ENCODE measurements at regions not wholly inside any gene's neighbourhood (a gene's known extent, or its start where the extent isn't known, plus 50 kb on each side); places are given as distances from the start of the nearest gene placed in this dataset.
A peak's percentile ranks its signal among the peaks of the same experiment; 100 is the strongest.
"Not testable (repeated sequence)": the region's sequence is repeated elsewhere in the genome, so short reads cannot be mapped to it uniquely, and the experiment has no call there.

DNA sequence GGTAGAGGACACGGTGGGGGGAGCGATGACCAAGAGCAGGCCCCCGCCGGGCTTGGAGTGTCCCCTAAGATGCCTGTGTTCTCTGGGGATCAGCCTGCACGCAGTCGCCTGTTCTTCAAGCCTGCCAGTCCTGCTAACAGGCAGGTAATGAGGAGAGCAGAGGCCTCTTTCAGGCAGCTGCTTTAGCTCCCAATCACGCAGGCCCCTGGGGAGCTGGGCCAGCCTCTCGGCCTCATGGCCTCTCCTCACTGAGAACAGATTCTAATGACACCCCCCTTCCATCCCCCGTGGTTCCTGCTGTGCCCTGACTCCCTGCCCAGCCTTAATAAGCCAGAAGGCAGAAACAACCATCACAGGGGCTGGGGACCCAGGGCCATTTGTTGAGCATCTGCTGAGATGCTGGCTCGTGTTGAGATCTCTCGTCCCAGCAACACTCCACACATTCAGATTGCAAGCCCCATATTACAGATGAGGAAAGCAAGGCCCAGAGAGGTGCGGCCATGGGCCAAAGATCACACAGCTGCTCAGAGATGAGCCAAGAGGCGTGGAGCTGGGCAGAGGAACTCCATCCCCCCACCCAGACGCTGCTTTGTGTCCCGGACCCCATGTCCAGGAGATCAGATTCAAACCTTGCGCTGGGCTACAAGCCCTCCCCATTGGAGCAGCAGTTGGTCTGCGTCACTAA is 71.6 kb upstream of the CASZ1 start:
- DNase-seq = no peak

DNA sequence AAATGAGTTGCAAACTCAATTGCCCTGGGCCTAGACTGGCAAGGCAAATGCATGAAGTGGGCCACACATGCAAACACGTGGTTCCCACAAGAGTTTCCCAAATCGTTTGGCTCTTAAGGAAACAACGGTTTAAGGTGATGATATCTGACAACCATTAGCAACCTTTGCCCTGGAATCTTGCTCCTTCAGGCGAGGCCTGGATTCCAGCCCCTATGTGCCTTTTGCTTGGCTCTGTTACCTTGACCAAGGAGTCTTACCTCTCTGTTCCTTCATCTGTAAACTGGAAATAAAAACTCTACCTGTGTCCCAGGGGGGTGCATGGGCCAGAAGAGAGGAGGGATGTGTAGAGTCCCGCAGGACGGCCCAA is 72.1 kb upstream of the CASZ1 start:
- no peak for DNase-seq

DNA sequence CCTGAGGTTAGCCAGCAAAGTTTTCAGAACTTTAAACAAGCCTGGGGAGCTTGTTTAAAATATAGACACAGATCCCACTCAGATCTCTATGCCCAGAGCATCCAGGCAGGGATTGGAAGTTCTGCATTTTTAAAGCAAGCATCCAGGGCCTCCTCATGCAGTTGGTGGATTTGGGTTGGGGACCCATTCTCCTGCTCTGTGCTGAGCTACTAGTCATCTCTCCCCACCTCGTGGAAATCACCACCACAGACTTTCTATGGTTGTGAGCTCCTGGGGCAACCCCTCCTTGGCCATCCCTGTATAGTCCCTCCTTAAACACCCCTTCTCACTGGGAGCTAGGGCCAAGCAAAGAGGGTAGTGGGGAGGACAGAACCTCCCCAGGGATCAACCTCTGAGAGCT is 73.5 kb upstream of the CASZ1 start:
- DNase-seq = no peak

DNA sequence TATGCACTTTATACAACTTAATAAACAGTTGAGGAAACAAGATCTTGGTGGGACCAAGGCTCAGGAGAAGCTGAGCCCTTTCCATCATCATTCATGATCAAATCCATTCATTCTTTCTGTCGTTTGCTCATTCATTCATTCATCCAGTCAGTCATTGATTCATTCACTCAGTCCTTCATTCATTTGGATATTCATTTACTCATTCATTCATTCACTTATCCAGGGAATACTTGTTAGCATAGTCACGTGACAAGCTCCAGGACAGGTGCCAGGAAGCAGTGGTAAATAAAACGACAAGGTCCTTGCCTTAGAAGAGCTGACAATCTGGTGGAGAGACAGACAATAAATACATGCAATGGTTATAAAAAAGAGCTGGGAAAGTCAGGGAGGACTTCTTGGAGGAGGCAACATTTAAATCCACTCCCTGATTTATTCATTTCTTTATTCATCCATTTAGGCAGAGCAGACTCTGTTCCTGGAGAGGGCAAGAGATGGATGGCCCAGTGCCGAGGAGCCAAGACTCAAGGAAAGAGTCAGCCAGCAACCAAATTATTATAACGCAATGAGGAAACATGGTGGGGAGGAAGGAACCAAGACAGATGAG is 74.1 kb upstream of the CASZ1 start:
- no peak for DNase-seq

DNA sequence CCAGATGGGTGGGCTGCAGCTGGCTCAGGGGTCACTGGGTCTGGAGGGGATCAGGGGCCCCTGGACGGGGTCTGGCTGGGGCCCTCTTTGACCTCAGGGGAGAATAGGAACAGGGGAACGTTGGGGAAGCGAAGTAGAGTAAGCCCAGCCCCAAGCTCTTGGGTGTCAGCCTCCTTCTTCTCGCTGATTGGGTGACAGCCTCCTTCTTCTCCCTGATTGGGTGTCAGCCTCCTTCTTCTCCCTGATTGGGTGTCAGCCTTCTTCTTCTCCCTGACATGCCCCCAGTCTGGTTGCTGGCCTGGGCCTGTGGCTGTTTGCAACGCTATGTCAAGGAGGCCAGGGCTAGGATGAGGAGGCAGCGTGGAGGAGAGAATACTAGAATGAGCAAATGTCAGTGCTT is 76.7 kb upstream of the CASZ1 start:
- peak in 1 of 2 experiments; percentile 2 for DNase-seq

DNA sequence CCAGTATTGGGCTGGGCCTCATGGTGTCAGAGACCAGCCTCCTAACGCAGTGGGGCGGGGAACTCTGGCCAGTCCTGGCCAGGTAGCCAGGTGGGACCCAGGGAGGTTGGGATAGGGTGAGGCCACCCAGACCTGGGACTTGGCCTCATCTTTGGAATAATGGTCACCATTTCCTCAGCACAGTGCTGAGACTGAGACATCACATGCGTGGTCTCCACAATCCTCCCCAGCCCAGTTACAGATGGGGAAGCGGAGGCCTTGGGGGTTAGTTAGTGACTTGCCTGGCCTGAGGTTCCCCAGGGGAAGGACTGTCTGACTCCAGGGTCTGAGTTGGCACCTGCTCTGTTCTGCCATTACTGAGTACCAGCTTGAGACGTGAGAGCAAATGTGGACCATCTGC is 77.9 kb upstream of the CASZ1 start:
- DNase-seq = no peak

DNA sequence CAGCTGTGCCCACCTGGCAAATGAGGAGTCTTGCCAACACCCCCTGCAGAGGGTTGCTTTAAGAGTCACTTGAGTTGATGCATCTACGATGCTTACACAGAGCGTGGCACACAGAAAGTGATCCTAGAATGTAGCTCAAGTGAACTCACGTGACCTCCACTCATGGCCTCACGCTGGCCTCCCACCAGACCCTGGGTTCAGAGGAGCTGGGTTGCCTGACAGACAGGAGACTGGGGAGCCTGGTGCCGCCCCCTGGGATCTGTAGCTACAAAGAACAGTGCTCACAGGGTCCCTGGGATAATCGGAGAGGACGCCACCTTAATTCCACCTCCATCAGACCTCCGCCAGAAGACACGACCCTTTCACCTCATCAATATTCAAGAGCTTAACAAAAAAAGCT is 81.4 kb upstream of the CASZ1 start:
- no peak for DNase-seq

DNA sequence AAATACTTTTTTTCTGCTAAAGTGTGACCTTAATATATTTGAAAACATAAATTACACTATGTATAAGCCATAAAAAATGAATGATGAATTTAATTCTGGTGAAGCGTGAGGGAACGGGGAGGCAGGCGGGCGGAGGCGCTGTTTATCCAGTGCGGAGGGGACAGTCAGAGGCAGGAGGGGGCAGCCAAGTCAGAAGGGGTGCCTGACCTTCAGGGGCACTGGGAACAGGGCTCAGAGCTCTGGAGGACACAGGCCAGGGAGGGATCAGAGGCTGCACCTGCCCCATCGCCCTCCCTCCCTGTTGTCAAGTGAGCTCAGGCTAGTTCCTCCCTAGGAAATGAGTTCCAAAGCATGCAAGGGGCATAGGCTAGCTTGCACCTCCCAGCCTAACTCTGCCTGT is 82.0 kb upstream of the CASZ1 start:
- no peak for DNase-seq

DNA sequence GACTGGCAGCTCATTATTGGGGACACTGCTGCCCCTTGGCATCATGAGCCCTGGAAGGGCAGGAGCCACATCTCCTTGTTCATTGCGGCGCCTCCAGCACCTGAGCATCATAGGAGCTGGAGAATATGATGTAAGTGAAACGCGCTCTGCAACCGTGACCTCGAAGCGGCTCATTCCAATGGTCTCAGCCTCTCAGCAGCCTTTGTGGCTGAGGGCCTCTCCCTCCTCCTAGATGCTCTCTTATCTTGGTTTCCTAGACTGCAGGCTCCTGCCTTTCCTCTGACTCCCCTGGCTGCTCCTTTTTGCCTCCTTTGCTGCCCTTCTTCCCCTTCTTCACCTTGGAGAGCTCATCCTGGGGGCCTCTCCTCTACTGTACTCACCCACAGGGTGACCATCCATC is 83.6 kb upstream of the CASZ1 start:
- DNase-seq = no peak

DNA sequence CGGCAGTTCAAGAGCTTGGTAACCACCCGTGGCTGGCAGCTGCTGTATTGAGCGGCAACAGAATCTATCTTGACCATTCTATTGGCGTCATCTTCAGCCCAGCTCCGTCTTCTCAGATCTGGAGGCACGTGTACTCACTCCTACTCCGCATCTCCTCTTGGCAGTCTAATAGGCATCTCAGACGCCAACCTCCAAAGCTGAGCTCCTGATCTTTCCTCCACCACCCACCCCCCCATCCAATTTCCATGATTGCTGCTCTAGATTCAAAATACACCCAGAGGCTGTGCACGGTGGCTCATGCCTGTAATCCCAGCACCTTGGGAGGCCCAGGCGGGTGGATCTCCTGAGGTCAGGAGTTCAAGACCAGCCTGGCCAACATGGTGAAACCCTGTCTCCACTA is 84.6 kb upstream of the CASZ1 start:
- DNase-seq = no peak

DNA sequence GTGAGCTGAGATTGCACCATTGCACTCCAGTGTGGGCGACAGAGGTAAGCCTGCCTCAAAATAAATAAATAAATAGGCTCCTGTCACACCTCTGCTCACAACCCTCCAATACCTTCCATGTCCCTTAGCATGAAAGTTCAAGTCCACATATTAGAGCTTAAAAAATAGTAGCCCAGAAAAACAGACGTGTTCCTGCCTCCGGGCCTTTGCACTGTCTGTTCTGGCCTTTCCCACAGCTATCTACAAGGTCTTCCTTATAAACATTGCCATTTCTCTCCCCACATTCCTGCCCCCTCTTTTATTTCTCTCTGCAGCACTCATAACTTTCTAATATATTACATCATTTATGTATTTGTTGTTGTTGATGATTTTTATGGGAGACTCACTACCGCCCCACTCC is 85.6 kb upstream of the CASZ1 start:
- no peak for DNase-seq

DNA sequence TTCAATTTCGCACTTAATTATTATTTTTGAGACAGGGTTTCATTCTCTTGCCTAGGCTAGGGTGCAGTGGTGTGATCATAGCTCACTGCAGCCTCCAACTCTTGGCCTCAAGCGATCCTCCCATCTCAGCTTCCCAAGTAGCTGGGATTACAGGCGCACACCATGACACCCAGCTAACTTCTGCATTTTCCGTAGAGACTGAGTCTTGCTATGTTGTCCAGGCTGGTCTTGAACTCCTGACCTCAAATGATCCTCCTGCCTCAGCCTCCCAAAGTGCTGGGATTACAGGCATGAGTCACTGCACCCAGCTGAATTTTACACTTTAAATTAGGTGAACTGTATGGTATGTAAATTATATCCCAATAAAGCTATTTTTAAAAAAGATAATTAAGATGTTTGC is 90.6 kb upstream of the CASZ1 start:
- not testable (repeated sequence) for DNase-seq

DNA sequence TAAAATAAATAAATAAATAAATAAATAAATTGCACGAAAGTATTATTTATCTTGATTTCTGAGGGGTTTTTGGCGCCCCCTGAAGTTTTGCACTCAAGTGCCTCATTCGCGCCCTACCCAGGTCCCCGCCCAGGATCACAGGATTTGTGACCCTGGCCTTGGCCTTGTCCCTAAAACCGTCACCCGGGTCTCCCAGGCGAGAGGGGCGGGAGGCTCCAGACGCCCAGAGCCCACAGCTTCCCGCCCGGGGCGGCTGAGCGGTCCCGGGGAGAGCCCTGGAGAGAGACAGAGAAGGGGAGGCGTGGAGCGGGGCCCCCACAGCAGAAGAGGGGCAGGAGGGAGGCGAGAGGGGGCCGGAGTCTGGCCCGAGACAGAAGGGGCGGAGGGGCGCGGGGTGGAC is 91.8 kb upstream of the CASZ1 start:
- DNase-seq = no peak

DNA sequence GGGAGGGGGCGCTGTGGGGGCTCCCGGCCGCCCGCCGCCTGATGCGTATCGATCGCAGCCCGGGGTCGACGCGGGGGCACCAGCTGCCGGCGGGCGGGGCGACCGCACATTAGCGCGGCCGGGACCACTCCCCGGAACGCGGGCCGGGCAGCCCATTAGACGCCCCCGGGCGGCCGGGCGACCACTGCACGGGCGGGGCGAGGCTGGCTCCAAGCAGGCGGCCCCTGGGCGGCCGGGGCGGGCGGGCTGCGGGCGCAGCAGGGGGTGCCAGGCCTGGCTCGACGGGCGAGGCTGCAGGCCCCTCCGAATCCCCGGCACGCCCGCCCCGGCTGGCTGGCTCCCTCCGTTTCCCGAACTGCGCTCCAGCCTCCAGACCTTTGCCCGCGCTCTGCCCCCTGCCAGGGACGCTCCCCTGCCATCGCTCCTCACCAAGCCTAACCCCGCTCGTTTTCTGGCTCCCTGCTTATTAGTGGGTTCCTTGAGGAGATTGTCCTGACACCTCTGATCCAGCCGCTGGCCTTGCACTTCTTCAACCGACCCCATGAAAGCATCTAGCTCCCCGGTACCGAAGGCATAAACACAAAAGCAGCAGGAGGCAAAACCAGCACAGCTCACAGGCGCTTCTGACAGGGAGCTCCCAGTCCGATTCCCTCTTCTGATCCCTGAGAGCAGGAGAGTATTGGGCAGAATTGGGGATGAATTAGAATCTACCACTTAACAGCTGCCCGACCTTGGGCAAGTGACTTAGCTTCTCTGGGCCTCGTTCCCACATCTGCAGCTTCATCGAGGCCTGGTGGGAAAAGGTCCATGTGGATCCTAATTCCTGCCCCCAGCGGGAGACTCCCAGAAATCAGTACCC is 92.6 kb upstream of the CASZ1 start:
- DNase-seq = no peak

DNA sequence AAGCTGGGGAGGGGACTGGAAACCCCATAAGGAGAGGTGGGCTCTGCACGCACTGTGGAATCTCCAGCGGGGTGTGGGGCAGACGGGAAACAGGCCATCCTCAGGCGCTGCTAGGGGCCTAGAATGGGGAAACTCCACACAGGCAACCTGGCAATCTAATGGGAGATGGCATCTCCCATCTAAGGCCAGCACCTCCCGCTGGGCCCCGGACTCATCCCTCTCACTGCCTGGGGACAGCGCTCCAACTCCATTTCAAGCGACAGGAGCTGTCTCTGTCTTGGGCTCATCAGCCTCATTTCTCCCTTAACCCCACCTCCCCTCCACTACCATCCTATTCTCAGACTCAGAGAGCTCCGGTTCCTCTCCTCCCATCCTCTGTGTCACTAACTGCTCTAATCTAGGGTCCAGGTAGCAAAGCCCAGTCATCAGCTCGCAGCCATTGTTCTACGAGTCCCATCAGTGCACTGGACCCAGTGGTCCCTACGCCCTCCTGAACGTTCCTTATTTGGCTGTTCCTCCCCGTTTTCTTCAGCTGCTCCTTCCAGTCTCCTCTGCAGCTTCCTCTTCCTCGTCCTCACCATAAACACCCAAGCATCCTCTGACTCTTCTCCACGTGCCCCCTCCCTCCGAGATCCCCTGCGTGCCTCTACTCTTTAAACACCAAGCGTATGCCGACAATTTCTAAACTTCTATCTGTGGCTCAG is 93.4 kb upstream of the CASZ1 start:
- no peak for DNase-seq

DNA sequence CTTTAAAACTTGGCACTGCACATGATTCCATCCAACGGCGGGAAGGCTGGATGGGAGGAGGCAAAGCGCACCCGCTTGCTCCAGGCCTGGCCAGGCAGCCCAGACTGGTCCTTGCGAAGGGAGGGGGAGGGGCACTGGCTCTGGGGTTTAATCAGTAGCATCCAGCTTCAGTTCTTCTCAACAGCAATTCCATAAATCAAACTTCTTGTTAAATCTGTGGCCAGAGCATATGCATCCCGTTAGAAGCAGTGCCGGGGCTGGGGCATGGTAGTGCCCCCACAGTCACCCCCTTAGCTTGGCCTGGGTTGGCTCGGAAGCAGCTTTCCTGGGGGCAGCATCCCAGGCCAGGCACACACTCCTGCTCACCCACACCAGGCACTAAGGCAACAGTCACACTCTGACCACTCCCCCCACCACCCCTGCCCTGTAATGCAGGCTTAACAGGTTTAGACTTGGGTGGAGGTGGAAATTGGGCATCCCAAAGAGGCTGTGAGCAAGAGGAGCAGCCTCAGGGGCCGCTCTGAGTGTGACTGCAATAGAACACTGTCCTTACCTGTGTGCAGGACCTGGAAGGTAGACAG is 94.1 kb upstream of the CASZ1 start:
- DNase-seq = no peak

DNA sequence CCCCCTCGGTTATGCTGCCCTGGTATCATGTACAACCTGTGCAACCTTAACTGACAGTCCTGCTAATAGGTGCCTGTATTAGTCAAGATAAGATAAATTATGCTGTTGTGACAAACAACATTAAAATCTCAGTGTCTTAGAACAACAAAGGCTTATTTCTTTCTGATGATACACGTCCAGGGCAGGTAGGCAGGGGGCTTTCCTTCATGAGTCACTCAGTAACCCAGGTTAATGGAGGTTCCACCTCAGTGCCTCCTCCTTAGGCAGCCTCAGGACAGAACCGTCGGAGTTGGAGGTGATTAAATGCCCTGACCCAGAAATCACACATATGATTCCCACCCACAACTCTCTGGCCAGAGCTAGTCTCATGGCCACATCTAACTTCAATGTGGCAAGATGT is 94.6 kb upstream of the CASZ1 start:
- no peak for DNase-seq

DNA sequence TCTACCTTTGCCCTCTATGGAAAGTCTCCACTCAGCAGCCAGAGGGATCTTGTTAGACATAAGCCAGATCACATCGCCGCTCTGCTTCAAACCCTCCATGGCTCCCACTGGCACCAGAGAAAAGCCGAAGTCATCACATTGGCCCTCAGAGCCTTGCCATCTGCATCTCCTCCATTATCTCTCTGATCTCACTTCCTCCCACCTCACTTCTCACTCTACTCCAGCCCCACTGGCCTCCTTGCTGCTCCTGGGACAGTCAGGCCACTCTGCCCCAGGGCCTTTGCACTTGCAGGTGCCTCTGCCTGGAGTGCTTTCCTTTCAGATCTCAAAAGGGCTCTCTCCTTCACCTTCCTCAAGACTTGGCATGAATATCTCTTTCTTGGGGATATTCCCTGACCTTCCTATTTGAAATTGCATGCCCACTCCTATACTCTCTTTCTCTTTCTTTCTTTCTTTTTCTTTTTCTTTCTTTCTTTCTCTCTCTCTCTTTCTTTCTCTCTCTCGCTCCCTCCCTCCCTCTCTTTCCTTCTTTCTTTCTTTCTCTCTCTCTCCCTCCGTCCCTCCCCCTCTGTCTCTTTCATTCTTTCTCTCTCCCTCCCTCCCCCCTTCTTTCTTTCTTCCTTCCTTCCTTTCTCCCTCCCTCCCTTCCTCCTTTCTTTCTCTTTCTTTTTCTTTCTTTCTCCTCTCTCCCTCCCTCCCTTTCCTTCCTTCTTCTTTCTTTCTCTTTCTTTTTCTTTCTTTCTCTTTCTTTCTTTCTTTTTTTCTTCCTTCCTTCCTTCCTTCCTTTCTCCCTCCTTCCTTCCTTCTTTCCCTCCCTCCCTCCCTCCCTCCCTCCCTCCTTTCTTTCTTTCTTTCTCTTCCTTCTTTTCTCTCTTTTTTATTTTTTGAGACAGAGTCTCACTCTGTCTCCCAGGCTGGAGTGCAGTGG is 96.0 kb upstream of the CASZ1 start:
- no peak for DNase-seq

DNA sequence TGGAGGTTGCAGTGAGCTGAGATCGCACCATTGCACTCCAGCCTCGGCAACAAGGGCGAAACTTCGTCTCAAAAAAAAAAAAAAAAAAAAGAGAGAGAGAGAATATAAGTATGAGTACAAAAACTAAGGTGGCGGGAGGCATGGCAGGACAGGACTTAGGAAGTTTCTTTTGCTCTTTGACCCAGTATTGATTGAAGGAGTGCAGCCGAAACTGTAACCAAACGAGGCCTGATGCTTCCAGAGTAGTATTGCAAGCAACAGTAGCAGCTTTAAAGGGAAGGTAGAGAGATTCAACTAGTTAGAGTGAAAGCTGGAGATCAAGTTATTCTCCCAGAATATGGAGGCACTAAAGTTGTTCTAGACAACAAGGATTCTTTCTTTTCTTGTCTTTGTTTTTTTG is 99.2 kb upstream of the CASZ1 start:
- no peak for DNase-seq

DNA sequence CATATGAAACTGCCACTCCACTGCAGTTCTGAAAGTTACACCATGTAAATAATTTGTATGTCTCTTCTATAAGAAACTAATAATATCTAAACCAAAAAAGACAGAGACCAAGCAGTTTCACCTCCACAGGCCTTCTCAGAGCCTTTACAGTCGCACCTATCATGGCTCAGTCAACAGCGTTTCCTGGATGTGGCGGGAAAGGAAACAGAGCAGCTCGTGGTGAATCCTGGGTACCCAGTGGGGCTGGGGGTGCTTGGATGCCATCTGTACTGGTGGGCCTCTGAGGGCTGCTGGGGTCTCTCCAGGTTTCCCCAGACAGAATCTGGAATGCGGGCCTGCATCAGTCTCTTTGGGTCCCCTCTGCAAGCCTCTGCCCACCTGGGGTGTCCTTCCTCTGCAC is 100.2 kb upstream of the CASZ1 start:
- DNase-seq = no peak

DNA sequence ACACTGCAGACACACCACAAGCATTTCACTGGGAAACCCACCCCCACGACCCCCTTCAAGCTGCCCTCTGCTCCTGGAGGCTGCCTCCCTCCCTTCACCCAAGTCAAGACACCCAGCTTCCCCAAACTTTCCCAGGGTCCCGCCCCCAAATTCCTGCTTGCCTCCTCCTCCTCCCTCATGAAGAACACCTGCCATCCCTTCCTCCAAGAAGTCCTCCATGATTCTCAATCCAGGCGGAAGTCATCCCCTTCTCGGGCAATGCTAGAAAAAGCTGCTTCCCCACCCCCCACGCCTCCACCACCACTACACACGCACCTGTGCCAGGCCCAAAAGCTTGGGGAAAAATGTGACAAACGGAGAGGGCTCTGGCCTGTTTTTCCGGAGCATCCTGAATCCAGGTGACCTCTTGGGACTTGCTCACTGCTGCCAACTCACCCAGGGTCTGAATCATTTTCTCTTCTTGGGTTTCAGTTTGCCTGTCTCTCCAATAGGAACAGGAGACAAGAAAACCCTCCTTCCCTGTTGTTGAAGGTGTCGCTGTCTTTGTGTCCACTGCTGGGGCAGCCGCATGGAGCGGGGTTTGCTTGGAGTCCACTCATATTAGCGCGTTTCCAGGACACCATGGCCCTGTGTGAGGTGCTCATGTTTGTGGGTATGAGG is 101.0 kb upstream of the CASZ1 start:
- DNase-seq = no peak
